NCI-H2081 treated with DMSO at 0.1 percent for 48 hours (cell line): ENCODE measurements at regions not wholly inside any gene's neighbourhood (a gene's known extent, or its start where the extent isn't known, plus 50 kb on each side); places are given as distances from the start of the nearest gene placed in this dataset.
A peak's percentile ranks its signal among the peaks of the same experiment; 100 is the strongest.
"Not testable (repeated sequence)": the region's sequence is repeated elsewhere in the genome, so short reads cannot be mapped to it uniquely, and the experiment has no call there.

Experiments used
- DNase-seq: peaks from one replicate; lab custom pipeline; 2025; lab: John Stamatoyannopoulos, UW

GRCh38 chr4:141851246-141851891, 215.0 kb downstream of the IL15 start:
- DNase-seq: no peak

GRCh38 chr4:141853091-141853764, 216.8 kb downstream of the IL15 start:
- DNase-seq: peak; percentile 55

- DNase-seq: no peak
Measured at GRCh38 chr4:141858437-141858836, 222.1 kb downstream of the IL15 start.

GRCh38 chr4:141860974-141861373, 224.6 kb downstream of the IL15 start:
- DNase-seq: no peak

GRCh38 chr4:141870152-141870551, 233.8 kb downstream of the IL15 start:
- no peak for DNase-seq

GRCh38 chr4:141871086-141871770, 234.8 kb downstream of the IL15 start:
- DNase-seq: no peak

- not testable (repeated sequence) for DNase-seq
Measured at GRCh38 chr4:141882650-141883049, 246.3 kb downstream of the IL15 start.

GRCh38 chr4:141884070-141884469, 247.7 kb downstream of the IL15 start:
- no peak for DNase-seq

GRCh38 chr4:141885112-141885511, 248.7 kb downstream of the IL15 start:
- no peak for DNase-seq

- DNase-seq: no peak
Measured at GRCh38 chr4:141890279-141890678, 253.9 kb downstream of the IL15 start.

GRCh38 chr4:141891260-141892120, 255.1 kb downstream of the IL15 start:
- no peak for DNase-seq

- DNase-seq: no peak
Measured at GRCh38 chr4:141896687-141897086, 260.3 kb downstream of the IL15 start.

- no peak for DNase-seq
Measured at GRCh38 chr4:141898346-141898745, 262.0 kb downstream of the IL15 start.

GRCh38 chr4:141899103-141899502, 262.7 kb downstream of the IL15 start:
- DNase-seq: no peak

GRCh38 chr4:141899541-141899940, 263.2 kb downstream of the IL15 start:
- no peak for DNase-seq

- DNase-seq: no peak
Measured at GRCh38 chr4:141900856-141901255, 264.5 kb downstream of the IL15 start.

- no peak for DNase-seq
Measured at GRCh38 chr4:141905751-141906150, 269.4 kb downstream of the IL15 start.

- no peak for DNase-seq
Measured at GRCh38 chr4:141909541-141909940, 273.2 kb downstream of the IL15 start.

GRCh38 chr4:141912831-141913230, 276.4 kb downstream of the IL15 start:
- no peak for DNase-seq

- DNase-seq: no peak
Measured at GRCh38 chr4:141913928-141914327, 277.5 kb downstream of the IL15 start.

- DNase-seq: no peak
Measured at GRCh38 chr4:141914746-141915145, 278.4 kb downstream of the IL15 start.

GRCh38 chr4:141919649-141920048, 283.3 kb downstream of the IL15 start:
- DNase-seq: no peak
